ENCODE measurements at regions not wholly inside any gene's neighbourhood (a gene's known extent, or its start where the extent isn't known, plus 50 kb on each side); places are given as distances from the start of the nearest gene placed in this dataset.

DNA sequence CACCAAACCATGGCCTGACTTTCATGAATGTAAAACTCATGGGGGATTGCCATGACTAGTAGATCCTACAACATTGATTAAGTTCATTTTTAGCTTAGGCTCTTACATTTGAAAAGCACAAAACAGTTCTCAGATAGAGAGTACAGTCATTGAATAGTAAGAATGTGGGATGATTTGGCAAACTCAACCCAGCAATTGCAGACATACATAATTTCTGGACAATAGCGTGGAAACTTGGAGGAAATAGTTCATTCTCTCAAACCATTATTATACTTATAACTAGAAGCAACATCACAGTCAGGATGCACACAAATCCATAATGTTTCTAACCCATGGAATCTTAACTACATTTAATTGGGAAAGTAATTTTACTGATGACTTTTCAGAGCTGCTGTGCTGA lies 598.2 kb downstream of the LMO4 start:
- ChIA-PET CTCF (interaction anchor here (2.9 kb wide), 1 partner anchor 10 kb away, joined by 11 read pairs; no protein-coding TSS in a partner anchor), POLR2A (interaction anchor here (0.6 kb wide), 1 partner anchor 10 kb away, joined by 7 read pairs; no protein-coding TSS in a partner anchor)
- no peak for DNase-seq (ENCODE audit: low read depth)
- Histone ChIP-seq H3K36me3 (ENCODE audit: control insufficient read depth, insufficient read depth, low read length) (no peaks in the 10 kb centered on the region), H3K4me3 (ENCODE audit: low read depth, low read length) (no peak overlapping the region), H3K27me3 (ENCODE audit: control insufficient read depth, insufficient read depth, low read length) (no peaks in the 10 kb centered on the region)
- TF ChIP-seq, protein P1, sequence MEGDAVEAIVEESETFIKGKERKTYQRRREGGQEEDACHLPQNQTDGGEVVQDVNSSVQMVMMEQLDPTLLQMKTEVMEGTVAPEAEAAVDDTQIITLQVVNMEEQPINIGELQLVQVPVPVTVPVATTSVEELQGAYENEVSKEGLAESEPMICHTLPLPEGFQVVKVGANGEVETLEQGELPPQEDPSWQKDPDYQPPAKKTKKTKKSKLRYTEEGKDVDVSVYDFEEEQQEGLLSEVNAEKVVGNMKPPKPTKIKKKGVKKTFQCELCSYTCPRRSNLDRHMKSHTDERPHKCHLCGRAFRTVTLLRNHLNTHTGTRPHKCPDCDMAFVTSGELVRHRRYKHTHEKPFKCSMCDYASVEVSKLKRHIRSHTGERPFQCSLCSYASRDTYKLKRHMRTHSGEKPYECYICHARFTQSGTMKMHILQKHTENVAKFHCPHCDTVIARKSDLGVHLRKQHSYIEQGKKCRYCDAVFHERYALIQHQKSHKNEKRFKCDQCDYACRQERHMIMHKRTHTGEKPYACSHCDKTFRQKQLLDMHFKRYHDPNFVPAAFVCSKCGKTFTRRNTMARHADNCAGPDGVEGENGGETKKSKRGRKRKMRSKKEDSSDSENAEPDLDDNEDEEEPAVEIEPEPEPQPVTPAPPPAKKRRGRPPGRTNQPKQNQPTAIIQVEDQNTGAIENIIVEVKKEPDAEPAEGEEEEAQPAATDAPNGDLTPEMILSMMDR (IDR thresholded peaks at IDR 0.05; ENCODE audit: insufficient read depth, low read depth, low read length): no peak

DNA sequence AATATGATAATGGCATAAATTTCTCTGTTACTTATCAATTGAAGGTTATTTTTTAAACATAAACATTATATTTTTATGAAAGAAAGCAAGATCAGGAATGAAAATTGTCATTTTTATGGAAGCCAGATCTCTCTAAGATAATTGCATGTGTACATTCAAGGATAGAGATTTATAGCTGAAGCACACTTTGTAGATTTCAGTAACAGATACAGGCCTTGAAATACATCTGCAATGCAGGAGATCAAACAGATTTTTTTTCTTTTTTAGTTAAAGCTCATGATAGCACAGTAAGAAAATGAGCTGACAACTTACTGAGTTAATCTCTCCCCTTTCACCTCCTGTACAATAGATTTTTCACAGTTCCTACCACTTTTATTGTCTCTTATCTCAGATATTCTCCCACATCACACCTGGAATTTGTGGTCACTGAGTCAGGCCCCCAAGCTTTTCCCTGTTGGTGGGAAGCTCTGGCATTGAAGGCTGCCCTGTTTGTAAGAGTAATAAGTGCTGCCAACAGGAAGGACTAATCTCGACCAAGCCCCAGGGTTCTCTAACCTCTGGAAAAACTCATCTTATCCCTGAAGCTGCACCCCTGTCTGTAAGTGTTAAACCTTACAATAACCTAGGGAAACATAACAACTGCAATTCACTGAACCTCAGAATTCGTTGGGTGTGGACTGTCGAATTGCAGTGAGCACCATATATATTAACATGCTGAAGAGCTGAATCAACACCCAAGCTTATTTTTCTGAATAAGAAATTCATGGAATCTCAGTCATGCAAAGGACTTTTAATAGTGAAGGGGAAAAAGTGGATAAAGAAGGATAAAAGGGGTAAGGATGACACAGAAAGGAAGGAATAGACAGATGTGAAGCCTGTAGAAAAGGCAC lies 599.0 kb downstream of the LMO4 start:
- CTCF ChIA-PET: interaction anchor here (1.0 to 2.9 kb wide), 2 partner anchors 10 to 26 kb away, joined by 4 to 11 read pairs; no protein-coding TSS in a partner anchor
- TF ChIP-seq, protein P1 (IDR thresholded peaks at IDR 0.05; ENCODE audit: insufficient read depth, low read depth, low read length): no peak
- DNase-seq (ENCODE audit: low read depth): no peak
- no peak overlapping the region for H3K4me3 ChIP-seq (ENCODE audit: low read depth, low read length)
- H3K27me3 ChIP-seq (ENCODE audit: control insufficient read depth, insufficient read depth, low read length): no peaks in the 10 kb centered on the region
- no peaks in the 10 kb centered on the region for H3K36me3 ChIP-seq (ENCODE audit: control insufficient read depth, insufficient read depth, low read length)
- POLR2A ChIA-PET: interaction anchor here (0.7 kb wide), 1 partner anchor 14 kb away, joined by 3 read pairs; no protein-coding TSS in a partner anchor

DNA sequence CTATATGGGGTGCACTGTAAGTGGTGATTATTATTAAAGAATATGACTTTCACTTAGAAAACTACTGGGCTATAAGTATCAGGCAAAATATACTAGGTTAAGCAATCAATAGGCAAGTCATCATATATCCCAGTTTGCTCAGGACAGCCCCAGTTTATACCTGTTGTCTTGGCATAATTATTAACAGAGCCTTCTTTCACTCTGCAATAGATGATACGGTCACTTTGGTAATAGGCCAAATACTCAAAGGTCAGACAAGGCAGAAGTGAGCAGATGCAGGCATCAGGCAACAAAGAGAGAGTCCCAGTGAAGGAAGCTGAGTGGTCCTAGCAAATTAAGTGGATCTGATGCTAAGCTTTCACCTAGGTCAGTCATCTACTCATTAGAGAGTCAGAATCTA lies 599.9 kb downstream of the LMO4 start:
- POLR2A ChIA-PET: no interaction called here
- Histone ChIP-seq H3K4me3 (ENCODE audit: low read depth, low read length) (no peak overlapping the region), H3K36me3 (ENCODE audit: control insufficient read depth, insufficient read depth, low read length) (no peaks in the 10 kb centered on the region), H3K27me3 (ENCODE audit: control insufficient read depth, insufficient read depth, low read length) (no peaks in the 10 kb centered on the region)
- no peak for DNase-seq (ENCODE audit: low read depth)
- TF ChIP-seq, protein P1 (IDR thresholded peaks at IDR 0.05; ENCODE audit: insufficient read depth, low read depth, low read length): no peak
- CTCF ChIA-PET: interaction anchor here (2.9 kb wide), 1 partner anchor 11 kb away, joined by 11 read pairs; no protein-coding TSS in a partner anchor

DNA sequence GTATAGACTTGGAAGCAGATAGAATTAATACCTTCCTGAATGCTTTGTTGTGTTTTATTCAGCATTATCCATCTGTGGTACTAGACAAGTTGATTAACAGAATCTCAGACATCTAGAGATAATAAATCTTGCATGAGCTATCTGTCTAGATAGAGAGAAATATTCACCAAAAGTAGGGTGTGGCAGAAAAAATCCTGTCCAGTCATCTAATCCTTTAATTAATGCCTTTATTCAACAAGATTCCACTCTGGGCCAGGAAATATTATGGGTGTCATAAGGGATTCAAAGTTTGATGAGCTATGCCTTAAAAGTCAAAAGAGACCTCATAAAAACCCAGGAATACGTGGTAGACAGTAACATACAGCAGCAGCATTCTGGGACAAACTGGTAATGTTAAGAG lies 601.2 kb downstream of the LMO4 start:
- Histone ChIP-seq H3K4me3 (ENCODE audit: low read depth, low read length) (no peak overlapping the region), H3K27me3 (ENCODE audit: control insufficient read depth, insufficient read depth, low read length) (no peaks in the 10 kb centered on the region), H3K36me3 (ENCODE audit: control insufficient read depth, insufficient read depth, low read length) (no peaks in the 10 kb centered on the region)
- CTCF ChIA-PET: interaction anchor here (0.8 to 1.1 kb wide), 2 partner anchors 9 to 138 kb away, joined by 3 read pairs; no protein-coding TSS in a partner anchor
- DNase-seq (ENCODE audit: low read depth): no peak
- POLR2A ChIA-PET: no interaction called here
- TF ChIP-seq, protein P1 (IDR thresholded peaks at IDR 0.05; ENCODE audit: insufficient read depth, low read depth, low read length): no peak

DNA sequence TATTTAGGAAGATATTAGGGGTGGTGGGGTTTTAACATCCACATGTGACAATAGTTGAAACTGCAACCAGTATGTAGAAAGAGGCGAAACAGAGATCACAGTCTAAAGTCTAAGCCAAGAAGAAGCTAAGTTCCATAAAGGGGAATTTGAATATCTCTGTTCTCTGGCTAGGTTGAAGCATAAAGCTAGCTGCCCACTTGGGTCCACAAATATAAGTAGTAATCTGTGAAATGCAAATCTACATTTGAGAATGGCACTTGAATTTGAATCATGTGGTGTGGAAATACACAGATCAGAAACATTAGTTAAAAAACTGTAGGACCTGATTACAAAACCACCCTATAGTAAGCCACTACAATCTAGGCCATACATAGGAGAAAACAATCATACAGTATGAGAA lies 602.1 kb downstream of the LMO4 start:
- ChIA-PET POLR2A (no interaction called here), CTCF (interaction anchor here (1.1 kb wide), 1 partner anchor 9 kb away, joined by 3 read pairs; no protein-coding TSS in a partner anchor)
- H3K27me3 ChIP-seq (ENCODE audit: control insufficient read depth, insufficient read depth, low read length): no peaks in the 10 kb centered on the region
- H3K4me3 ChIP-seq (ENCODE audit: low read depth, low read length): no peak overlapping the region
- no peaks in the 10 kb centered on the region for H3K36me3 ChIP-seq (ENCODE audit: control insufficient read depth, insufficient read depth, low read length)
- no peak for DNase-seq (ENCODE audit: low read depth)
- TF ChIP-seq, protein P1 (IDR thresholded peaks at IDR 0.05; ENCODE audit: insufficient read depth, low read depth, low read length): no peak
